ENCODE measurements at regions not wholly inside any gene's neighbourhood (a gene's known extent, or its start where the extent isn't known, plus 50 kb on each side); places are given as distances from the start of the nearest gene placed in this dataset.
"Not testable (repeated sequence)": the region's sequence is repeated elsewhere in the genome, so short reads cannot be mapped to it uniquely, and the experiment has no call there.

DNA sequence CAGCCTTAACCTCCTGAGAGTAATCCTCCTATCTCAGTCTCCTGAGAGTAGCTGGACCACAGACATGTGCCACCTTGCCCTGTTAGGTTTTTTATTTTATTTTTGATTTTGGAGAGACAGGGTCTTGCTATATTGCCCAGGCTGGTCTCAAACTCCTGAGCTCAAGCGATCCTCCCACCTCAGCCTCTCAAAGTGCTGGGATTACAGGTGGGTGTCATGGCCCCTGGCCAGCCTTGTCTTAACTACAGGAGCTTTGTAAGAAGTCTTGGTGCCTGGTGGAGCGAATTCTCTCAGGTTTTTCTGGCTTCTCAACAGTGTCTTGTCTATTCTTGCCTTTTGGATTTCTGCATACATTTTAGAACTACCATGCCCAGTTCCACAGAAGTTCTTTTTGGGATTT lies 546.4 kb downstream of the TBC1D22A start:
- DNase-seq (ENCODE audit: low read depth), result no peak
- H3K4me3 ChIP-seq (ENCODE audit: low read length), result no peak overlapping the region
- TF ChIP-seq, protein P1, sequence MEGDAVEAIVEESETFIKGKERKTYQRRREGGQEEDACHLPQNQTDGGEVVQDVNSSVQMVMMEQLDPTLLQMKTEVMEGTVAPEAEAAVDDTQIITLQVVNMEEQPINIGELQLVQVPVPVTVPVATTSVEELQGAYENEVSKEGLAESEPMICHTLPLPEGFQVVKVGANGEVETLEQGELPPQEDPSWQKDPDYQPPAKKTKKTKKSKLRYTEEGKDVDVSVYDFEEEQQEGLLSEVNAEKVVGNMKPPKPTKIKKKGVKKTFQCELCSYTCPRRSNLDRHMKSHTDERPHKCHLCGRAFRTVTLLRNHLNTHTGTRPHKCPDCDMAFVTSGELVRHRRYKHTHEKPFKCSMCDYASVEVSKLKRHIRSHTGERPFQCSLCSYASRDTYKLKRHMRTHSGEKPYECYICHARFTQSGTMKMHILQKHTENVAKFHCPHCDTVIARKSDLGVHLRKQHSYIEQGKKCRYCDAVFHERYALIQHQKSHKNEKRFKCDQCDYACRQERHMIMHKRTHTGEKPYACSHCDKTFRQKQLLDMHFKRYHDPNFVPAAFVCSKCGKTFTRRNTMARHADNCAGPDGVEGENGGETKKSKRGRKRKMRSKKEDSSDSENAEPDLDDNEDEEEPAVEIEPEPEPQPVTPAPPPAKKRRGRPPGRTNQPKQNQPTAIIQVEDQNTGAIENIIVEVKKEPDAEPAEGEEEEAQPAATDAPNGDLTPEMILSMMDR (IDR thresholded peaks at IDR 0.05; ENCODE audit: insufficient read depth, low read depth, low read length, missing control alignments), result no peak

DNA sequence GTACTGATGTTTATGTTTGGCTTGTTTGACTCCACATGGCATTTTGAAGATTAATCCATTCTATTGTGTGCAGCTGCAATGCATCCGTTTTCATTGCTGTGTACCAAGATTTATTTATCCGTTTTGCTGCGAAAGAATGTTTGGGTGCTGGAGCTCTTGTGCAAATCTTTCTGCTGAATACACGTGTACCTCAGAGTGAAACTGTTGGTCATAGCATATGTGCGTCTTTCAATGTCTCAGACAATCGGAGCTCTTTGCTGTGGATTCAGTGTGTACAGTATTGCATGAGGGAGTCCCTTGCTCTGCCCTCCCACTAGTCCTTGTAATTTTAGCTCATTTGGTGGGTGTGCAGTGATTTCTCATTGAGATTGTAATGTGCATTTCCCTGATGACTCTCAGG lies 545.4 kb downstream of the TBC1D22A start:
- TF ChIP-seq, protein P1 (IDR thresholded peaks at IDR 0.05; ENCODE audit: insufficient read depth, low read depth, low read length, missing control alignments), result no peak
- DNase-seq (ENCODE audit: low read depth), result no peak
- H3K4me3 ChIP-seq (ENCODE audit: low read length), result no peak overlapping the region

DNA sequence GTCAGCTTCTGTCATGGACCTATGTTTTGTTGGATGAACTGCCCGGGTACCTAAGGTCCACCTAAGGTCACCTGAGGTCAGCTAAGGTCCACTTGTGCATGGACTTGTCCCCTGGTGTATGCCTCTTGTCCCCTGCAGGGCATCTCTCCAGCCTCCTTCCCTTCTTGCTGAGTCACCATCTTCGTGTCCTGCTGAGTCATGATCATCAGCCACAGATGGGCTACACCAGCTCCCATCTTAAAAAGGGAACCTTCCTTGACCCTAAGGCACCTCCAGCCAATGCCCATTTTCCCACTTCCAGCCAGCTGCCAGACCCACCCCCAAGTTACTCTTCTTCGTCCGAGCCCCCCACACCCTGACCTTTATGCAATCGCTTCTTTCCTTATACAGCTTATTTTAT lies 544.9 kb downstream of the TBC1D22A start:
- DNase-seq (ENCODE audit: low read depth), result no peak
- no peak overlapping the region for H3K4me3 ChIP-seq (ENCODE audit: low read length)
- TF ChIP-seq, protein P1 (IDR thresholded peaks at IDR 0.05; ENCODE audit: insufficient read depth, low read depth, low read length, missing control alignments), result no peak

DNA sequence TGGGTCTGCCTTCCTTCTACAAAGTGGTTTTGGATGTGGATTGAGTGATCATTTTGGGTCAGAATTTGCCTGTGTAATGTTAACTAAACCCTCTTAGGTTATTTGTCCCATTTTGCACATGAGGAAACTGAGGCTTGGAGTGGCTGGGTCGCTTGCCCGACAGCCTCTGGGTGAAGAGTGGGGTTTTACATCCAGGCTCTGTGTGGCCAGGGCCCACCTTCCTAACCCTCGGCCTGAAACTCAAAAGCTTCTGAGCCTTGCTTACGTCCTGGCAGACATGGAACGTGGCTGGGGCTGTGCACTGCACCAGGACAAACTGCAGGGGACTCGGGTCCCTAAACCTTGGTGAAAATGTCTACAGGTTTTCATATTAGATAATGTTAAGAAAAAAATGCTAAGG lies 542.4 kb downstream of the TBC1D22A start:
- no peak overlapping the region for H3K4me3 ChIP-seq (ENCODE audit: low read length)
- no peak for DNase-seq (ENCODE audit: low read depth)
- TF ChIP-seq, protein P1 (IDR thresholded peaks at IDR 0.05; ENCODE audit: insufficient read depth, low read depth, low read length, missing control alignments), result no peak

DNA sequence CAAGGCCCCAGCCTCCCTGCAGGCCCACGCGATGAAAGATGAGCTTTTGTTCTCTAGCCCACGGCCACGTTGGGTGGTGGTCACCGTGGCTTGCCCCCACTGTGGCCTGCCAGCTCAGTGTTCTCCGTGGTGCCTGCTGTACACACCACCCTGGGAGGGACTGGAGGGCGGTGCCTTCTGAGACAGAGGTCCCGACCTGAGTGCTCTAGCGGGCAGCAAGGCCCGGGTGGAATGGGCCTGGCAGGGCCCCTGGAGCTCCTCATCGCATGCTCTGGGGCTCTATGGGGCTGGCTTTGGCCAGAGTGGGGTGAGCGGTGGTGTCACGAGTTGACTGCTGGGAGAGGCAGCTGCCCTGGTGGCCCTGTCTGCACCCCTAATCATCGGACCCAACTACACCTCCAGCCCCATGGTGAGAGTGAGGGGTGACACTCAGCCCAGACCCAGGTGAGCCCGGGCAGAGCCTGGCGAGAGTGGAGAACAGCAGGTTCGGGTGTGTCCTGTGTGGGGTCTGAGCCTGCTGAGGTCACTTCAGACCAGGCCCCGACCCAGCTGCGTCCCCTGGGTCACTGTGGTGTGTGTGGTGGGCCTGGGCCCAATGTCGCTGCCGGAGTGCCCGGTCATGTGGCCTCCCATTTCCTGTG lies 541.9 kb downstream of the TBC1D22A start:
- no peak overlapping the region for H3K4me3 ChIP-seq (ENCODE audit: low read length)
- TF ChIP-seq, protein P1 (IDR thresholded peaks at IDR 0.05; ENCODE audit: insufficient read depth, low read depth, low read length, missing control alignments), result no peak
- DNase-seq (ENCODE audit: low read depth), result no peak

DNA sequence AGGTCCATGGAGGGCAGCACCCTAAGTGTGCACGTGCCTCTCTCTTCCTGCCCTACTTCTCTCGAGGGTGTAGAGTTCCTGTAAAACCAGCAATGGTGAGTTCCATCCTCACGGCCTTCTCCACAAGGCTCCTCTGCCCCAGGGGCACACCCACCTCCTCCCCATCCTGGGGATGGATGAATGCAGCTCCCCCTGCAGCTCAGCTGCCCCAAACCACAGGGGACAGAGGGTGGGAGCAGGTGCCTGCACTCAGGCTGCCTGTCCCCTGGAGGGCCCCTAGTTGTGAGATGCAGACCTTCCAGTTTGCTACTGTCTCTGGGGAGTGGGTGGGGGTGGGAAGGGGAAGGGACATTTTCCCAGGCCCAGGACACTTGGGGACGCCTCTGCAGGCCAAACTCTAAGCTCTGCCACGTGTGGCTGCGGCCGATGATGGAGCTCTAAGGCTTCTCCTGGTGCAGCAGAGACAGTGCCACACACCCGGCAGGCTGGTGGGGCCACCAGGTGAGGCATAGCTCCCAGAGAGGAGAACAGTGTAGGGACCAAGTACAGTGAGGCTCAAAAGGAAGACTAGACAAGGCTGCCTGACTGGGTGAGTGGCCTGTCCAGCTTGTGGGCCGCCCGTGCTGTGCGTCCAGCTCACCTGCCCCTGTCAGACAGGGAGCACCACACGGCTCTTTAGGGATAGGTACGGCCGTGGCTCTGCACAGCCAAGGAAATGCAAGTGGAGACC lies 540.9 kb downstream of the TBC1D22A start:
- TF ChIP-seq, protein P1 (IDR thresholded peaks at IDR 0.05; ENCODE audit: insufficient read depth, low read depth, low read length, missing control alignments), result no peak
- no peak overlapping the region for H3K4me3 ChIP-seq (ENCODE audit: low read length)
- no peak for DNase-seq (ENCODE audit: low read depth)

DNA sequence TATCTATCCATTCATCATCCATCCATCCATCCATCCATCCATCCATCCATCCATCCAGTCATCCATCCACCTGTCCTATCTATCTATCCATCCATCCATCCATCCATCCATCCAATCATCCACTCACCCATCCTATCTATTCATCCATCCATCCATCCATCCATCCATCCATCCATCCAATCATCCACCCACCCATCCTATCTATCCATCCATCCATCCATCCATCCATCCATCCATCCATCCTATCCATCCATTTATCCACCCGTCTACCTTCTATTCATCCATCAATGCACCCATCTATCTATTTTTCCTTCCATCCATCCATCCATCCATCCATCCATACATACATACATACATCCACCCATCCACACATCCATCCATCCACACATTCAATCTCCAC lies 540.1 kb downstream of the TBC1D22A start:
- H3K4me3 ChIP-seq (ENCODE audit: low read length); DNase-seq (ENCODE audit: low read depth): not testable (repeated sequence)

All from epithelial cell of esophagus (primary cell).